MV-4-11 (cell line): ENCODE measurements at regions not wholly inside any gene's neighbourhood (a gene's known extent, or its start where the extent isn't known, plus 50 kb on each side); places are given as distances from the start of the nearest gene placed in this dataset.

Source experiments
- DNase-seq: peaks from one replicate; lab custom pipeline; 2025; lab: John Stamatoyannopoulos, UW

DNA sequence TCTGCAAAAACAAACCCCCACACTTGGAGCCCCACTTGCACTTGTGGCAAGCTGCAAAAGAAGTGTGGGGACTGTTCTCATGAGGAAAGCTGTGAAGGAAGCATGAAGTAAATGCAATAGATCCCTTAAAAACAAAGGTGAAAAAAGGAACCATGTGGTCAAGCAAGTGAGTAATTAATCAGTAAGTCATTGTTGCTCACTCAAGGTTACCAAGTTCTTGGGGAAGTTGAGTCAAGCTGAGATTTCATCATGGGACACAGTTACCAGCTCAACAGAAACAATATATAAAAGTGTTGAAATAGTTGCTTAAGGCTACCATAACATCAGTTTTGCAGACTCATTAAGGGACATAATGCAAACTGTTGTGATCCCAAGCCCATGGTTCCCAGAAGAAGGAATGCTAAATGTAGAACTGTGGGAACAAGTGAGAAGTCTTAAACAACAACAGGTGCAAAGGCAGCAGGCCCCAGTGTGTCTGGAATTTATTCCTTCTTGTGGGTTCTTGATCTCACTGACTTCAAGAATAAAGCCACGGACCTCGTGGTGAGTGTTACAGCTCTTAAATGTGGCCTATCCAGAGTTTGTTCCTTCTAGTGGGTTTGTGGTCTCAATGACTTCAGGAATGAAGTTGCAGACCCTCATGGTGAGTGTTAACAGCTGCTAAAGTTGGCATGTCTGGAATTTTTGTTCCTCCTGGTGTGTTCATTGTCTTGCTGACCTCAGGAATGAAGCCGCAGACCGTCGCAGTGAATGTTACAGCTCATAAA, 336.3 kb upstream of the RBMY1B start:
- DNase-seq, result peak; percentile 70

DNA sequence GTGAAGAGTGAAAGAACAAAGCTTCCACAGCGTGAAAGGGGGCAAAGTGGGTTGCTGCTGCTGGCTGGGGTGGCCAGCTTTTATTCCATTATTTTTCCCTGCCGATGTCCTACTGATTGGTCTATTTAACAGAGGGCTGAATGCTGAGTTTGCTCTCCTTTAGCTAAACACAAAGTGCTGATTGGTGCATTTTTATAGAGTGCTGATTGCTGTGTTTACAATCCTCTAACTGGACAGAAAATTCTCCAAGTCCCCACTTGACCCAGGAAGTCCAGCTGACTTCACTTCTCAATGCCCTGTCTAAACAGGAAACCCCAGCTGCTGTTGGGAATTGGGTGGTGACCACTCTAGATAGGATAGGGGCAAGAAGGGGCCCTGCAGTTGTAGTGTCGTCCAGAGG, 335.6 kb upstream of the RBMY1B start:
- no peak for DNase-seq

DNA sequence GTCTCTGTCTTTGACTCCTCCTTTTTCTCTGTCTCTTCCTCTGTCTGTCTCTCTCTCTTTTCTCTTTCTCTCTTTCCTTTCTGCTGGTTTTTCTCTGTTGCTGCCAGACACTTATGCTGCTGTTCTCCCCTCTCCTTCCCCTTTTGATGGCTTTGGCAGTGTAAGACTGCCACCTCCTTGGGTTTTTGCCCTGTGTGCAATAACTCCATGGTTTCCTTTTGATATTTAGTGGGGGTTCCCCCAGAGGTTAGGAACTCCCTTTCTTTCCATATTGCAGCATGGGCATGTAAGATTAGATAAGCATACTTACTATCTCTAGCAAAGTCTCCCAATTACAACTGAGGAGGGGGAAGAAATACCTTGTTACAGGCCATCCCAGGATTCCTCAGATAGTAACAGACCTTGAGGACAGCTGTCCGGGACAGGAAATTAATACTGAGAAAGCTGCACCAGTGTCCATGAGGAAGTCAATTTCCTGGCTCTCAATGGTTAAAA, 333.8 kb upstream of the RBMY1B start:
- DNase-seq, result peak; percentile 18

DNA sequence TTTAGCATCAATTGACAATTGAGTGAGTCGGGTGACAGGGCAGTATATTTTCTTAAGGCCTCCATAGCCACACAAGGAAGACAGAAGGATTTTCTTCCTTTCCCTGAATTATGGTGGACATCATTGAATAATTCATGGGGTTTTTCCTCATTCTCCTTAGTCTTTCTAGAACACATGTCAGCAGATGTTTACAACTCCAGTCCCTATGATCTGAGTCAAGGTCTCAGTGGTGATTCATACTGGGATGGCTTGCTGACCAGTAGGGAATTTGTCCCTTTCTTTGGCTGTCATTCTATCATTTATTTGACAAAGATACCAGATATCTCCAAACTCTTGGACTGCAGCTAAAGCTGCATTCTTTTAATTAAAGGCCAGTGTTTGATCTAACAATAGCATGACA, 332.9 kb upstream of the RBMY1B start:
- no peak for DNase-seq

DNA sequence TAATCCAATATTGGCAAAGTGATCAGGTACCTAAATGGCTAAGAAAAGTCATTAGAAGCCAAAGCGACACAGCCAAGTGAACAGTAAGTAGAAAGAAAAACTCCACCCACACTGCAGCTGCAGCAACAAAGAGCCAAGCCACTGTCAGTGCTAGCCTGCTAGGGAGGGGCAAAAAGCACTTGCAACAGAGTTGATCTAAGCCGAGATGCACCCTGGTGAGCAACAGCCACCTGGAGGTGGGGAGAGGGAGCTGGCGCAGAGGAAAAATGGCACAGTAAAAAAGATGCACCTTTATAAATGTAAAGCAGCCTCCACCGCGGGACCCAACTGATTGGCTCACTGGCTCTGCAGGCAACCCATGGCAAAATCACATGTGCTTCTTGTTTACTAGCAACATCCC, 330.2 kb upstream of the RBMY1B start:
- DNase-seq, result no peak

DNA sequence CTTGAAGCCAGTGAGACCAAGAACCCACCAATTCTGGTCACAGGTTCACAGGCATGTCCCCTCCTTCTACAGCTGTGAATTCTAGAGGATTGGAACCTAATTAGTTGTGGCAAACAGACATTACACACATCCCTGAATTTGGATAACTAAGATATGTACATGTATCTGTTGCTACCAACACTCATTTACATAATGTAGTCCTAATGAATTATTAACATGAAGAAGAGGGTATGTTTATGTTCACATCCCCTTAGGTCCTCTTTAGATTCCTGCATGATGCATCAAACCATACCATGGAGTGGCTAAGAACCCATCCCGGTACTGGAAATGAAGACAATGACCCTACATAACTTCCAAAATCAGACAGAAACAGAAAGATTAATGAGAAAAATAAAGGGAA, 326.9 kb upstream of the RBMY1B start:
- DNase-seq, result no peak

DNA sequence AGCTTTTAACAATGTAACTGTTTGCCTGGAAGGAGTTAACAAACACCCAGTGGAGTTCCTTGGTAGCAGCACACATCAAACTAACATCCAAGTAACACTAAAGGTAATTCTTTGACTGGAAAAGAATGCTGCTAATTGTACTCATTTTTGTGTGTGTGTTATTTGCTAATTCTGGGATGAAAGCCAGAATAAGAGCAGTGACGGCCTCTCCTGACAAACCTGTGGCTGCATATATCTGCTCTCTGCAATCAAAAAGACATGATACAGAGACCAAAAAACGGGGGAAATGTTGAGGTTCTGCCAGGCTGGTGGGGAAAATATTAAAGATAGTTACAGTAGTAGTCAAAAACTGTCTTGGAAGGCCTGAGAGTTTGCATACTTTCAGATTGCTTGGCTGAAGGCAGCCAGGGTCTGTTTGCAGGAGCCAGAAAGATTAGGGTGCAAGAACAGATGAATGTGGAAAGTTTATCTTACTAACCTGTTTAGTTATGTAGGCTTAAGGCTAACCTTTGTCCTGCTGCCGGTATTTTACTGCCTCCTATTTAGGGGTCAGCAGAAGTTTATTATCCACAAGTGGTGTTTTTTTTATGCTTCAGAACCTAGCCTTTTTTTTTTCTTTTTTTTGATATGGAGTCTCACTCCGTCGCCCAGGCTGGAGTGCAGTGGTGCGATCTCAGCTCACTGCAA, 325.6 kb upstream of the RBMY1B start:
- no peak for DNase-seq

DNA sequence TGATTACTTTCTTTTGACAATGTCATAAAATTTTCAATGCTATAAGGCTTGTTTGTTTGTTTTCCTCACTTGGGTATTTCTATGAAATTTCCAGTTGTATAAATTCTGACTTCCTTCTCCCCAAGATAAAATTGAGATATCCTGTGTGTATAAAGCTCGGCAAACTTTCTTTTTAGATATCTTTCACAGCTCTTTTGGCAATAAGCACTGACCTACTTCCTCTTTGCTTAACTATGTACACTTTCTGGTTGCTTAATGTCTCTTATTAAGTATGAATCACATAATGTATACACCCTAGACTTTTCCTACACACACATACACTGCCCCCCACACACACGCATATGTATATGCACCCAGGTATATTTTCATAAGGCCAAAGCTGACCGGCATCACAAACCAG, 318.4 kb upstream of the RBMY1B start:
- peak; percentile 73 for DNase-seq

DNA sequence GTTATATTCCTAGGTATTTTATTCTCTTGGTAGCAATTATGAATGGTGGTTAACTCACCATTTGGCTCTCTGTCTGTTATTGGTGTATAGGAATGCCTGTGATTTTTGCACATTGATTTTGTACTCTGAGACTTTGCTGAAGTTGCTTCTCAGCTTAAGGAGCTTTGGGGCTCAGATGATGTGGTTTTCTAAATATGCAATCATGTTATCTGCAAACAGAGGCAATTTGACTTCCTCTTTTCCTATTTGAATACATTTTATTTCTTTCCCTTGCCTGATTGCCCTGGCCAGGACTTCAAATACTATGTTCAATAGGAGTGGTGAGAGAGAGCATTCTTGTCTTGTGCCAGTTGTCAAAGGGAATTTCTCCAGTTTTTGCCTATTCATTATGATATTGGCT, 310.9 kb upstream of the RBMY1B start:
- DNase-seq, result peak; percentile 66

DNA sequence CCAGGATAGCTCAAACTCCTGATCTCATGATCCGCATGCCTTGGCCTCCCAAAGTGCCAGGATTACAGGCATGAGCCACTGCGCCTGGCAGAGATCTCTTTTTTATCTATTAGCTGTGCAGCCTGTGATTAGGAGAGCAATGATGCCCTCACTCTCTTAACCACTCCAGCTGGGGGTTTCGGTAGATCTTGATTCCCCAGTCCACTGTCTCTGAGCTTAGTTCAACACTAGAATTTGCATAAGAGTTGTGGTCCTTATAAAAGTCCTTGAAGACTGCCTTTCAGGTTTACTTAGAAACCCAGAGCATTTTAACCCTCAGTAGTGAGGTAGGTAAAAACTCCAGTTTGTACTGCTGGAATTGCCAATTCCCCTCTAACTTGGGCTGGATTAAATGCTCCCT, 283.3 kb upstream of the RBMY1B start:
- DNase-seq, result no peak

DNA sequence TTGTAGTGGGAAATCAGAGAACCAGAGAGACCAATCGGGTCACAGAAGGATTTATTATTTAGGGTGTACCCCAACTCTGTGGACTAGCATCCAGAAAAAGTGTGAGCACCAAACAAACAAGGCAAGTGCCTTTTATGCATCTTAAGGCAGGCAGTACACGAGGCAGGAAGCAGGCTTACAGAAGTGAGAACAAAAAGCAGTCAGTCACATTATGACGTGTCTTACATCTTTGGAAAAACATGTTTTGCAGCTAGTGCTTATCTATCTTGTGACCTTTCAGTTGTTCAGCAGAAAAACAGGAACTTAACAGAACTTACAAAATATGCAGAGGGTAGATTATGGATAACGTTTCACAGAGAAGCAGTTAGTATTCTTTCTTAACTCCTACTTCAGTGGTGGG, 270.9 kb upstream of the RBMY1B start:
- DNase-seq, result peak; percentile 96

DNA sequence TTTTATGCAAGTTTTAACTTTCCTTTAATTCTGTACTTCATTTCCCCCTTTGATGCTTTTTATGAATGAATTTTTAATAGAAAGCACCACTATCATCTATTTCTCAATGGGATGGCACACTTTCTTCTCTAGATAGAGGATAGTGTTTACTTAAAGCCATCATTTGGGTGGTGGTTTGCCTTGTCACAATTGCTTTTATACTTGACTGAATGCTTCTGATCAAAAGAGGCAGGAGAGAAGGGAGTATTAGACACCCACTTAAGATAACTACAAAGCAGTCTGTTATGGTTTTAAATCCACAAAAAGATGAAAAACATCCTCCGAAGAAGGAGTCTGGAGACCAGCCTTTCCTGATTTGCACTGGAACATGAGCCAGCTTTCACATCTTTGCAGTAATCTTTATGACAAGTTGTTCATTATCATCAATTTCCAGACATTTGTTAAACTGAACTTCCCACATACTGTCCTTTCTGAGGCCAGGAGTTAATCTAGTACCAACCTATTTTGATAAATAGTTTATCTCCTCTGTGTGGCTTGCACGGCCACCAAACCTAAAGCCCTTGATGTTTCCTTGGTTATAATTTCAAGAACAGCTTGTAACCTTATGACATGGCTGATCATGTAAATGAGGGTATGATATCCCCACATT, 270.4 kb upstream of the RBMY1B start:
- no peak for DNase-seq

DNA sequence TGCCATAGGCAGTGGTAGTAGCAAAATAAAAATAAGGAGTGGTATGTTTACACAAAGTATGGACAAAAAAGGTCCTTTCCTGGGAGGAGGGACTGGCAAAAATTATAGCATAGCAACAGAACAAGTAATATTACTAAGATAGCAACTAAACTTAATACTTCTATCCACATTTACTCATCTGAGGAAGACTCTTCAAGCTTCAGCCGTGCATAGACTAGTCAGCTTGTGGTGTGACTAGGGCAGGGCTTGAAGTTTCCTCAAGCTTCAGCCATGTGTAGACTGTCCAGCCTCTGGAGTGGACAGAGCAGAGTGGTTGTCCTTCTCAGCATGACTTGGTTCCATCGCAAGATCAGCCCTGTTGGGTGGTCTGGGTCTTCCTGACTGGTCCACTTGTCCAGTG, 268.3 kb upstream of the RBMY1B start:
- no peak for DNase-seq

DNA sequence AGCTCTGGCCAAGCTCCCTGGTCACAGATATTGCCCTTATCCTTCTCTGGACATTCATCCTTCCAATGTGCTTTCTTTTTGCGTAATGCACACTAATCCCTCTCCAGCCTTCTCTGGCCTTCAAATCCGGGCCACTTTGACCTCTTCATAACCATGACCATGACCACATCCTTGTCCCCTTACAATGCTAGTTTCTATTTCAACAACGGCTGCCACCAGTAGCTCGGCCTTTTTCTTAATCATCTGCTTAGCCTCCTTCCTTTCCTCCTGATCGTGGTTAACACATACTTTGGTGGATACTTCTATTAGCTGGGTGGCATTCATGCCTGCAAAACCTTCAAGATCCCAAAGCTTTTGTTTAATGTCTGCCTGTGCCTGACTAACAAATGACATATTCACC, 264.4 kb upstream of the RBMY1B start:
- peak; percentile 89 for DNase-seq

DNA sequence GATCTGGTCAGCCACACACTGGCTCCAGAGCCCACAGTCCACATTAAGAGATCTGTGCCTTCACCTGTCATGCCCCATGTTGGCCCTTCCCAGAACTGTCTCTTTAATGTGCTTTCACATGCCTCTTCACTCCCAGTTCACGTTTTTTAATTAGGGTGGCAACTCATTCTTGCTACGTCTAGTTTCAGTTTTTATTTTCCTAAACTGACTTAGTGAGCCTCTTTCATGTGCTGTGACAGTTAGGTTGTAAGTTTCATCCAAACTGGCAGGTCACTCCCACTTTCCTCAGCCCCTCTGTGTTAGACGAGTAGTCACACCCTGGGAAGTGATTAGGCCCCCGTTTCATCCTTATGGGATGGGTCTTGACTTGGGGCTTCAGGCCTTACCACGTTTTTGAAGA, 262.5 kb upstream of the RBMY1B start:
- DNase-seq, result peak; percentile 47

DNA sequence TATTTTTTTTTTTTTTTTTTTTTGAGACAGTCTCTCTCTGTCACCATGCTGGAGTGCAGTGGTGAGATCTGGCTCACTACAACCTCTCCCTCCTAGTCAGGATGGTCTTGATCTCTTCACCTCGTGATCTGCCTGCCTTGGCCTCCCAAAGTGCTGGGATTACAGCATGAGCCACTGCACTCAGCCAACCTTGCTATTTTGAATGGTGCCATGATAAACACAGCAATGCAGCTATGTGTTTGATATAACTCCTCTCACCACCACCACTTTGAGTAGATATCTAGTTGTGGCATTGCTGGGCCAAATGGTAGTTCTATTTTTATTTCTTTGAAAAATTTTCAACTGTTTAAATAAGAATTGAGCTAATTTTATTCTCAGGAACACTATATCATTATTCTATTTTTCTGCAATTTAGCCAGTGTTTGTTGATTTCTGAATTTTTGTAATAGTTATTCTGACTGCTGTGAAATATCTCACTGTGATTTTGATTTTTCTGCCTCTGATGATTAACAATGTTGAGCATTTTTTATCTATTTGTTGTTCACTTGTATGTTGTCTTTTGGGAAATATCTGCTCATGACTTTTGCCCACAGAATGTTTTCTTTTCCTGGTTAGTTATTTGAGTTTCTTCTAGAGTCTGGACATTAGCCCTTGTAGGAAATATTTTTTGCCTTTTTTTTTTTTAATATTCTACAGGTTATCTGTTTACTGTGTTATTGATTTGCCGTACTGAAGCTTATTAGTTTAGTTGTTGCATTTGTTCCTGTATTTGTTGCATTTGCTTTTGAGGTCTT, 257.5 kb upstream of the RBMY1B start:
- DNase-seq, result no peak

DNA sequence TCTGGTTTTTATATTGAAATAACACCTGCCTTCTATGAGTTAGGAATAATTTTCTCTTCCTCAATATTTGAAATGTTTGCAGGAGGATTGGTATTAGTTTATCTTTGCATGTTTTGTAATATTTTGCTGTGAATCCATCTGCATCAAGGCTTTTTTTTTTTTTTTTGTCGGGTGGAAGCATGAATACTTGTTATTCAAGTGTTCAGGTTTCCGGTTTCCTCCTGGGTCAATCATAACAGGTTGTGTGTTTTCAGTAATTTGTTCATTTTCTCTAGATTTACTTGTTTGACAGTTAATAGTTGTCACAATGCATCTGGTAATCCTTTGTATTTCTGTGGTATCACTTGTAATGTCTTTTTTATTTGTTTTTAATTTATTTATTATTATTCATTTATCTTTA, 256.7 kb upstream of the RBMY1B start:
- no peak for DNase-seq

DNA sequence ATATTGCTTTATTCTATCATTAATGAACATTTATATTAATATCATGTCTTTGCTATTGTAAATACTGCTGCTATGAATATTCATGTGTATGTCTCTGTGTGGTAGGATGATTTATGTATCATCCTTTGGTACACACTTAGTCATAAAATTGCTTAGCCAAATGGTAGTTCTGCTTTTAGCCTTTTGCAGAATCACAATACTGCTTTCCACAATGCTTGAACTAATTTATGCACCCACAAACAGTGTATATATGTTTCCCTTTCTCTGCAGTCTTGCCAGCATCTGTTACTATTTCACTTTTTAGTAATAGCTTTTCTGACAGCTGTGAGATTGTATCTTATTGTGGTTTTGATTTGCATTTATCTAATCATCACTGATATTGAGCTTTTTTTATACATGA, 254.3 kb upstream of the RBMY1B start:
- peak; percentile 77 for DNase-seq

DNA sequence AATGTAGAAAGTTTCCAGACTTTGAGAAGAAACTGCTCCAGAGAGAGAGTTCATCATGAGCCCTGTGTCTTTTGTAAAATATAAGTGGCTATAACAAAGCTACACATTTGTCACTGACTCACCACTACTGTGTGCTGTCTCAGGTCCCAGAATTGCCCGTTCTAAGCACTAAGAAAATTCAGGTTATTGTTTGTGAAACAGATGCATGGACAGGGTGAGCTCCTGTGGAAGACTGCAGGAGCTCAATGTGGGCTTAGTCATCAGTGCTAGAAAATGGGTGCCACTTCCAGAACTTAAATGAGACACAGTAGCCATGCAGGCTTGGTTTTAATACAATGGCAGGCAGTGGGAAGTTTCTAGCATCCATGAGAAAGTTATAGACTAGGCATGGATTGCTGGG, 251.4 kb upstream of the RBMY1B start:
- DNase-seq, result no peak

DNA sequence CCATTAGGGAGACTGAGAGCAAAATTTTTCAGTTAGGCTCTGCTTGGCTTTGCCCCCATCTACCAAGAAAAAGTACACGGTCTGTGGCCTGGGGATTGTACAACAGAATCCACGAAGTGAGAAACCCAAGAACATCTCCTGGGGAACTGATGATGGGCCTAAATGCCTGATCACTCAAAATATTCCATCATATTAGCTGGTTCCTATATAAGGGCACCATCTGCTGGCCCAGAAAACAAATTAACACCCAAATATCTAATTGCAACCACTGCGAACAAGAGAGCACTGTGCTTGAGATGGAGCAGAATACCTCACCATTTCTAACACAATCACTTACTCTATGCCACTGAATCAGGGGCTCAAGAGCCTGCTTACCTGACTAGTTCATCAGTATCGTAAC, 250.8 kb upstream of the RBMY1B start:
- peak; percentile 48 for DNase-seq

DNA sequence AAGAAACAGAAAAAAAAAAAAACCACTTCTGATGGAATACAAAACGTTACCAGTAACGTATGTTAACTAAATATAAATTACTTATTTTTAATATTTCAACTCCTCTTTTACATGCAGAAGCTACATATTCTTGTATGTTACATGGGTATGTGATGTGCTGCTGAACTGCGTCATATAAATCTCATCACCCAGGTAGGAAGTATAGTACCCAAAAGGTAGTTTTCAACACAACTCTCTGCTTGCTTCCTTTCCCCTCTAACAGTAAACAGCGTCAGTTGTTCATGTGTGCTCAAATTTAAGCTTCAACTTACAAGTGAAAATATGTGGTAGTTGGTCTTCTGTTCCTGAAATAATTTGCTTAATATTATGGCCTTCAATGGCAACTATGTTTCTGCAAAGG, 250.0 kb upstream of the RBMY1B start:
- no peak for DNase-seq

DNA sequence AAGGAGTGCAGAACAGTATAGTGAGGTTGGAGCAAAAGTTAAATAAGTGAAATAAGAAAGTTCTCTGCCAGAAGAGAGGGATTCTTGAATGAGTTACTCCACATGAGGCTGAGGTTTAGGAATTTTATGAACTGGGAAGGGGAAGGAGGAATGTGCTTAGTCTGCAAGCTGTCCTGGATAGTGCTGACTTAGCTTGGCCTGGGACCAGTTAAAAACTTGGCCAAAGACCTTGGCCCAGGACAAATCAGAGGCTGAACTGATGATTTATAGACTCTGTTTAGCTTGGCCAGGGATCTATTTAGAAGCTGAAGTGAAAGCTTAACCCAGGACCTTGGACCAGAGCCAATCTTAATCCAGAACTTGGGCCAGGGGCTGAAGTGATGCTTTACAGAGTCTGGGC, 244.4 kb upstream of the RBMY1B start:
- DNase-seq, result no peak
